ENCODE measurements at regions not wholly inside any gene's neighbourhood (a gene's known extent, or its start where the extent isn't known, plus 50 kb on each side); places are given as distances from the start of the nearest gene placed in this dataset.

DNA sequence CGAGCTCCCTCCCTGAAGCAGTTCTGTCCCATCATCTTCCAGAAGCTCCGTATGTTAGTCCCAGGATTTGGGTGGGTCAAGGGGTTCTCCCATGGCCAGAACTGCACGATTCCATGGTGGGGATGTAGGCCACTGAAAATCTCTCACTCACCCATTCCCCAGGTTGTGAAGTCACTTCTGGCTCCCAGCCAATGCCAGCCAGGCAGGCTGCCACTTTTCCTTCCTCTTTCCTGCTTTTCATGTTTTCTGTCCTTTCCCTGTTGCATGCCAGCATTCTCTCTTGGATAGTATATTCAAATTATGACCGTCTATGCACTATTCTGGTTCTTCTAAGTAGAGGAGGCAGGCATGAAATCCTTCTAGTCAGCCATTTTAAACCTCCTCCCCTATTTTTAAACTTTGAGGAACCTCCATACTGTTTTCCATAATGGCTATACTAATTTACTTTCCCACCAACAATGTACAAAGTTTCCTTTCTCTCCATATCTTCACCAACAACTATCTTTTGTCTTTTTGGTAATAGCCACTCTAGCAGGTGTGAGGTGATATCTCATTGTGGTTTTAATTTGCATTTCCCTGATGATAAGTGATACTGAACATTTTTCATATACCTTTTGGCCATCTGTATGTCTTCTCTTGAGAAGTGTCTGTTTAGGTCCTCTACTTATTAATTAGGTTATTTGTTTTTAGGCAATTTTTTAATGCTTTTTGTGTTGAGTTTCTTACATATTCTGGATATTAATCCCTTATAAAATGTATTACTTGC is 182.1 kb upstream of the TET2 start:
- WGBS (ENCODE audit: missing lambda C conversion rate), result 9% methylated on average over 3 of the region's 4 CpGs

DNA sequence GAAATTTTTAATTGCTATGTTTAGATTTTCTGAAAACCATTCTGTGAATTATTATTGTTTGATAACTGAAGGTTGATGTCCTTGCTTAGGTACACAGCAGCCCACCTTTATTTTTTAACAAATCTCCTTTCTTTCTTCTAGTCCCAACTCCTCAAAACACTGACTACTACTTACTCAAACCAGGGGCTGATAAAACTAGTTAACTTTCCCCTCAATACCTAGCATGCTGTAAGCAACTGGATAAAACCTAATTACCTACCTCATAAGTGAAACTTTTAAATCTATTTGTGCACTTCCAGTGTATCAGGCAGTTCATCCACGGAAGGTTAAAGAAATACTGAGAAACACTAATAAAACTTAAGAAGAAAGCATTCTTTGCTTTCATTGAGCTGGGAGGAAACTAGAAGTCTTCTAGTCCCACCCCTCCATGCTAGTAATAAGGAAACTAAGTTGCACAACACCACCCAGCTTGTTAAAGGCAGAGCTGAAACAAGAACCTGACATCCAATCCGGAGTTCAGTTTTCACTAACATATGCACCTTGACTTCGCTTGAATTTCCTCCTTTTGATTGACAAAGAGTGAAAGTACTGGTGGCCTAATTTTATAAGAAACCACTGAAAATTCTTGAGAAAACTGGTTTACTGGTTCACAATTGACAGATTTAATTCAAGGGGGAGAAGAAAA is 180.2 kb upstream of the TET2 start:
- Histone ChIP-seq H3K4me1 (no peaks in the 10 kb centered on the region), H3K27ac (no peak overlapping the region), H3K4me2 (no peak overlapping the region), H3K9me3 (no peaks in the 10 kb centered on the region), H3K4me3 (no peak overlapping the region)
- DNase-seq (ENCODE audit: low read depth in 1 of 2, low spot score in 1 of 2), result no peak
- no peak for FAIRE-seq
- 11% methylated on average over 3 of the region's 3 CpGs for WGBS (ENCODE audit: missing lambda C conversion rate)
- no peak for TF ChIP-seq HOXB5 (CRISPR knock-in tag; IDR thresholded peaks at IDR 0.05)
- no peak for TF ChIP-seq HEYL (CRISPR knock-in tag; IDR thresholded peaks at IDR 0.05)
- TF ChIP-seq, protein P1, sequence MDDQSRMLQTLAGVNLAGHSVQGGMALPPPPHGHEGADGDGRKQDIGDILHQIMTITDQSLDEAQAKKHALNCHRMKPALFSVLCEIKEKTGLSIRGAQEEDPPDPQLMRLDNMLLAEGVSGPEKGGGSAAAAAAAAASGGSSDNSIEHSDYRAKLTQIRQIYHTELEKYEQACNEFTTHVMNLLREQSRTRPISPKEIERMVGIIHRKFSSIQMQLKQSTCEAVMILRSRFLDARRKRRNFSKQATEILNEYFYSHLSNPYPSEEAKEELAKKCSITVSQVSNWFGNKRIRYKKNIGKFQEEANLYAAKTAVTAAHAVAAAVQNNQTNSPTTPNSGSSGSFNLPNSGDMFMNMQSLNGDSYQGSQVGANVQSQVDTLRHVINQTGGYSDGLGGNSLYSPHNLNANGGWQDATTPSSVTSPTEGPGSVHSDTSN (IDR thresholded peaks at IDR 0.05), result no peak
- no peak for TF ChIP-seq TP53 (CRISPR knock-in tag; IDR thresholded peaks at IDR 0.05)
- TF ChIP-seq EHMT2 (IDR thresholded peaks at IDR 0.05; ENCODE audit: low read depth), result no peak
- TF ChIP-seq, protein P2, sequence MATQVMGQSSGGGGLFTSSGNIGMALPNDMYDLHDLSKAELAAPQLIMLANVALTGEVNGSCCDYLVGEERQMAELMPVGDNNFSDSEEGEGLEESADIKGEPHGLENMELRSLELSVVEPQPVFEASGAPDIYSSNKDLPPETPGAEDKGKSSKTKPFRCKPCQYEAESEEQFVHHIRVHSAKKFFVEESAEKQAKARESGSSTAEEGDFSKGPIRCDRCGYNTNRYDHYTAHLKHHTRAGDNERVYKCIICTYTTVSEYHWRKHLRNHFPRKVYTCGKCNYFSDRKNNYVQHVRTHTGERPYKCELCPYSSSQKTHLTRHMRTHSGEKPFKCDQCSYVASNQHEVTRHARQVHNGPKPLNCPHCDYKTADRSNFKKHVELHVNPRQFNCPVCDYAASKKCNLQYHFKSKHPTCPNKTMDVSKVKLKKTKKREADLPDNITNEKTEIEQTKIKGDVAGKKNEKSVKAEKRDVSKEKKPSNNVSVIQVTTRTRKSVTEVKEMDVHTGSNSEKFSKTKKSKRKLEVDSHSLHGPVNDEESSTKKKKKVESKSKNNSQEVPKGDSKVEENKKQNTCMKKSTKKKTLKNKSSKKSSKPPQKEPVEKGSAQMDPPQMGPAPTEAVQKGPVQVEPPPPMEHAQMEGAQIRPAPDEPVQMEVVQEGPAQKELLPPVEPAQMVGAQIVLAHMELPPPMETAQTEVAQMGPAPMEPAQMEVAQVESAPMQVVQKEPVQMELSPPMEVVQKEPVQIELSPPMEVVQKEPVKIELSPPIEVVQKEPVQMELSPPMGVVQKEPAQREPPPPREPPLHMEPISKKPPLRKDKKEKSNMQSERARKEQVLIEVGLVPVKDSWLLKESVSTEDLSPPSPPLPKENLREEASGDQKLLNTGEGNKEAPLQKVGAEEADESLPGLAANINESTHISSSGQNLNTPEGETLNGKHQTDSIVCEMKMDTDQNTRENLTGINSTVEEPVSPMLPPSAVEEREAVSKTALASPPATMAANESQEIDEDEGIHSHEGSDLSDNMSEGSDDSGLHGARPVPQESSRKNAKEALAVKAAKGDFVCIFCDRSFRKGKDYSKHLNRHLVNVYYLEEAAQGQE (IDR thresholded peaks at IDR 0.05), result no peak
- no peak for ATAC-seq
- ChIA-PET POLR2A (no interaction called here), CTCF (no interaction called here)

More for the DNA sequence above, 182.1 kb upstream of the TET2 start:
- Histone ChIP-seq H3K4me3 (no peak overlapping the region), H3K9me3 (no peaks in the 10 kb centered on the region), H3K4me2 (no peak overlapping the region), H3K27ac (no peak overlapping the region), H3K4me1 (no peaks in the 10 kb centered on the region)
- ChIA-PET POLR2A (no interaction called here), CTCF (no interaction called here)
- TF ChIP-seq CBX2 (IDR thresholded peaks at IDR 0.05; ENCODE audit: borderline replicate concordance, low read depth) (no peak), EHF (CRISPR knock-in tag; IDR thresholded peaks at IDR 0.05) (no peak), RAD21 (conservative IDR thresholded peaks at IDR 0.05 in 1 of 2, IDR thresholded peaks at IDR 0.05 in 1 of 2) (no peak), RFX5 (IDR thresholded peaks at IDR 0.05) (no peak), MAZ (IDR thresholded peaks at IDR 0.05; ENCODE audit: borderline replicate concordance, low read depth, low read length) (no peak), ZFP36 (IDR thresholded peaks at IDR 0.05; ENCODE audit: borderline replicate concordance, partially characterized antibody) (no peak), POLR2A (IDR thresholded peaks at IDR 0.05; ENCODE audit: low read length) (no peak), KDM5A (IDR thresholded peaks at IDR 0.05) (no peak), HOXA7 (CRISPR knock-in tag; IDR thresholded peaks at IDR 0.05) (no peak), ZSCAN20 (CRISPR knock-in tag; IDR thresholded peaks at IDR 0.05) (no peak), NFE2L2 (conservative IDR thresholded peaks at IDR 0.05; ENCODE audit: low read length) (no peak), MAFK (IDR thresholded peaks at IDR 0.05; ENCODE audit: partially characterized antibody) (no peak)
- TF ChIP-seq, protein P3, sequence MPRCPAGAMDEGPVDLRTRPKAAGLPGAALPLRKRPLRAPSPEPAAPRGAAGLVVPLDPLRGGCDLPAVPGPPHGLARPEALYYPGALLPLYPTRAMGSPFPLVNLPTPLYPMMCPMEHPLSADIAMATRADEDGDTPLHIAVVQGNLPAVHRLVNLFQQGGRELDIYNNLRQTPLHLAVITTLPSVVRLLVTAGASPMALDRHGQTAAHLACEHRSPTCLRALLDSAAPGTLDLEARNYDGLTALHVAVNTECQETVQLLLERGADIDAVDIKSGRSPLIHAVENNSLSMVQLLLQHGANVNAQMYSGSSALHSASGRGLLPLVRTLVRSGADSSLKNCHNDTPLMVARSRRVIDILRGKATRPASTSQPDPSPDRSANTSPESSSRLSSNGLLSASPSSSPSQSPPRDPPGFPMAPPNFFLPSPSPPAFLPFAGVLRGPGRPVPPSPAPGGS (IDR thresholded peaks at IDR 0.05), result no peak
- TF ChIP-seq, protein P2 (IDR thresholded peaks at IDR 0.05), result no peak
- ATAC-seq (no peak), FAIRE-seq (no peak), DNase-seq (ENCODE audit: low read depth in 1 of 2, low spot score in 1 of 2) (no peak)

Measured in A549 (cell line).